Ammon's horn (tissue), 1 donor: ENCODE measurements at regions not wholly inside any gene's neighbourhood (a gene's known extent, or its start where the extent isn't known, plus 50 kb on each side); places are given as distances from the start of the nearest gene placed in this dataset.
"Not testable (repeated sequence)": the region's sequence is repeated elsewhere in the genome, so short reads cannot be mapped to it uniquely, and the experiment has no call there.

Experiments used
- DNase-seq: peaks from one replicate; pipeline ENCODE4 v3.0.0-alpha.2; 2016; ENCODE audit warnings: low spot score

GRCh38 chr20:53818457-53819177, 225.0 kb upstream of the ZNF217 start:
- no peak for DNase-seq

DNA sequence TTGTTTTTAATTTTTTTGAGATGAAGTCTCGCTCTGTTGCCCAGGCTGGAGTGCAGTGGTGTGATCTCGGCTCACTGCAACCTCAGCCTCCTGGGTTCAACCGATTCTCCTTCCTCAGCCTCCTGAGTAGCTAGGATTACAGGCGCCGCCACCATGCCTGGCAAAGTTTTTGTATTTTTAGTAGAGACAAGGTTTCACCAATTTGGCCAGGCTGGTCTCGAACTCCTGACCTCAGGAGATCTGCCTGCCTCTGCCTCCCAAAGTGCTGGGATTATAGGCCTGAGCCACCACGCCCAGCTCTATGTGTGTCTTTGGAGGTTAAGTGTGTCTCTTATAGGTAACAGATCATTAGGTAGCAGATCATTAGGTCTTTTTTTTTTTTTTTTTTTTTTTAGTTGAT, 223.9 kb upstream of the ZNF217 start:
- DNase-seq = not testable (repeated sequence)

DNA sequence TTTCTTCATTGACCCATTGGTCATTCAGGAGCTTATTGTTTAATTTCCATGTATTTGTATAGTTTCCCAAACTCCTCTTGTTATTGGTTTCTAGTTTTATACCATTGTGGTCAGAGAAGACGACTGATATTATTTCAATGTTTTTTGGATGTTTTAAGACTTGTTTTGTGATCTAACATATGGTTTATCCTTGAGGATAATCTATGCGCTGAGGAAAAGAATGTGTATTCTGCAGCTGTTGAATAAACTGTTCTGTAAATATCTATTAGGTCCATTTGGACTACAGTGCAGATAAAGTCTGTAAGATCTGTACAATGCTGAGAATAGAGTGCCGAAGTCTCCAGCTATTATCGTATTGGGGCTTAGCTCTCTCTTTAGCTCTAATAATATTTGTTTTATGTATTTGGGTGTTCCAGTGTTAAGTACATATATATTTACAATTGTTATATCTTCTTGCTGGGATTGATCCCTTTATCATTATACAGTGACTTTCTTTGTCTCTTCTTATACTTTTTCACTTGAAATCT, 223.3 kb upstream of the ZNF217 start:
- DNase-seq = no peak

DNA sequence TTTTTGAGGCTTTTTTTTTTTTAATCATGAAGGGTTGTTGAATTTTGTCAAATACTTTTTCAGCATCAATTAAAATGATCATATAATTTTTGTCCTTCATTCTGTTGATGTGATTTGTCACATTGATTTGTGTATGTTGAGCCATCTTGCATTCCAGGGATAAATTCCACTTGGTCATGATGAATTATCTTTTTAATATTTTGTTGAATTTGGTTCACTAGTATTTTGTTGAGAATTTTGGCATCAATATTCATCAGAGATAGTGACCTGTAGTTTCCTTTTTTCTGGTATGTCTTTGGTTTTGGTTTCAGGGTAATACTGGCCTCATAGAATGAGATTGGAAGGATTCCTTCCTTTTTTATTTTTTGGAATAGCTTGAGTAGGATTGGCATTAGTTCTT, 221.9 kb upstream of the ZNF217 start:
- DNase-seq = no peak

- no peak for DNase-seq
Observed at GRCh38 chr20:53814060-53814459, 220.4 kb upstream of the ZNF217 start.

DNA sequence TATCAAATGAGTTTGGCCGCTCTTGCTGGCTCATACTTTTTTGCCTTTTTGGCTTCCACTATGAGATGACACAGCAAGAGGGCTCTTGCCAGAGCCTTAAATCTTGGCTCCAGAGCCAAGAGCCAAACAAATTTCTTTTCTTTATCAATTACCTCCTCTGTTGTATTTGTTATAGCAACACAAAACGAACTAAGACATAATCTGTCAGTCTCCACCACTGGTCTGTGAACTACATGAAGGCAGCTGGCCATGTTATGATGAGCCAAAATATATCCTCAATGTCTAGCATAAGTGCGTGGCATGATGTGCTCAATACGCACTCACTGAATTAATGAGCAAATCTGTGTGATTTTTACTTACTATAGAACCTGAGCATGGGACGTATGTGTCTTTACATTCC, 220.0 kb upstream of the ZNF217 start:
- DNase-seq = no peak

DNA sequence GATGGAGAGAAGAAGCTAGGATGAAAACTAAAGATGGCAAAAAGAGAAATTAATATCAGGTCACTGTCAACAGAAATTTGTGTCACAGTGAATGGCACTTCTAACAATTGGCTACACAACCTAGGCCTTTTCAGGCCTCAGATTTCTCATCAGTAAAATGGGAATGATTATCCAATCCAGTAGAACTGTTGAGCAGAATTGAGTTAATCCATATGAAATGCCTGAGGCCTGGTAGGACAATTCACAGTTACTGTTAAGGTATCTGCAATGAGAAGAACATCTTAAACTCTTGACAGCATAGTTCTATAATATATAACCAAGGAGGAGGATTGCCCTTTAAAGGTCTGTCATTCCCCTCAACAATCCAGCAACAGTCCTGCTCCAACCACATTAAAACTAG, 217.9 kb upstream of the ZNF217 start:
- DNase-seq = no peak

DNA sequence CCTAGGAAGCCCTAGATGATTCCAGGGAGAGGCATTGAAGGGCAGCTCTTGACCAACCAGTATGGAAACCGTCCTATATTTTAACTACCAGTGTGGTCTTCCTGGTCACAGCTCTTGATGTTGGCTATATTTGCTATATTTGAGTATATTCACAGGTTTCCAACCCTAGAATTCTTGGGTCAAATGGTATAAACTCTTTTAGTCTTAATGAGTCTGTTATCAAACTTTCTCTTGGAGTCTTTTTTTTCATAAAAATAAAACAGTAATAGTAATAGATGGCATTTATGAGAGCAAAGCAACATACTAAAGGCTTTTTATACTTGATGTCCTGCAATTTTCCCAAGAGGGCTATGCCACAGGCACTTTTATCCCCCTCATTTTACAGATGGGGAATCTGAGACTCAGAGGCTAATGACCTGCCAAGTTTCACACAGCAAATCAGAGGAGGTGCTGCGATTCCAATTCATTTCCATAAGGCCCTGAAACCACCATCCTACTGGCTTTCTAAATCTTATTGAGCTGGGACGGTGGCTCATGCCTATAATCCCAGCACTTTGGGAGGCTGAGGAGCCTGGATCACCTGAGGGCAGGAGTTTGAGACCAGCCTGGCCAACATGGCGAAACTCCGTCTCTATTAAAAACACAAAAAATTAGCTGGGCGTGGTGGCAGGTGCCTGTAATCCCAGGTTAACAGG, 217.2 kb upstream of the ZNF217 start:
- DNase-seq = no peak

GRCh38 chr20:53809728-53810365, 216.2 kb upstream of the ZNF217 start:
- no peak for DNase-seq

DNA sequence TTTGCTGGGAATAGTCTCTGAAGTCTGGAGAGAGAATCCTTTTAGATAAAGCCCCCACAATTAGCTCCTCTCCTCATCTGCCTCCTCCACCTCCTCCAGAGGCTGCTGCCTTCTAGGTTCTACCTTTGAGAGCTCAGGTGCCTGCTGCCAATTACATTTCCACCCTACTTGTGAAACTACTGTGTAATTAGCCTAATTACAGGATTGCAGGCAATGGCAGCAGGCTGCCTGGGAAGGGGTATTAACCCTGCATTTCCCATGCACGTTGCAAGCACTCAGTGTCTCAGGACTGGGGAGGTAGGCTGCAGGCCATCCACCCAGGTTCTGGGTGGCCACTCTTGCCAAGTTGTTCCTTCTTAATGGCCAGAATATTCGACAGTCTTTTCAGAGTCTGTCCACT, 215.6 kb upstream of the ZNF217 start:
- no peak for DNase-seq

DNA sequence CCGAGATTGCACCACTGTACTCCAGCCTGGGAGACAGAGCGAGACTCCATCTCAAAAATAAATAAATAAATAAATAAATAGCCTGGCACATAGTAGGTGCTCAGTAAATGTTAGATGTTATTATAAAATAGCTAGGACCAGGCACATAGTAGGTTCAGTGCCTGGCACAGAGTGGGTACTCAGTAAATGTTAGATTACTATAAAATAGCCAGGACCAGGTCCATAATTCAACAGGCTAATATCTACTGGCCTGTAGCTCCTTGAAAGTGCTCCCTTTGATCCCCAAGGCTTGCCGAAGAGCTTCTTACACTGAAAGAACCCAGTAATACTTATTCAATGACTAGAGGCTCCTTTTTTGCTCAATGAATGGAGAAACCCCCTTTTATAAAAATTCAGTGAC, 215.1 kb upstream of the ZNF217 start:
- DNase-seq = no peak

GRCh38 chr20:53808302-53808701, 214.7 kb upstream of the ZNF217 start:
- DNase-seq = not testable (repeated sequence)

DNA sequence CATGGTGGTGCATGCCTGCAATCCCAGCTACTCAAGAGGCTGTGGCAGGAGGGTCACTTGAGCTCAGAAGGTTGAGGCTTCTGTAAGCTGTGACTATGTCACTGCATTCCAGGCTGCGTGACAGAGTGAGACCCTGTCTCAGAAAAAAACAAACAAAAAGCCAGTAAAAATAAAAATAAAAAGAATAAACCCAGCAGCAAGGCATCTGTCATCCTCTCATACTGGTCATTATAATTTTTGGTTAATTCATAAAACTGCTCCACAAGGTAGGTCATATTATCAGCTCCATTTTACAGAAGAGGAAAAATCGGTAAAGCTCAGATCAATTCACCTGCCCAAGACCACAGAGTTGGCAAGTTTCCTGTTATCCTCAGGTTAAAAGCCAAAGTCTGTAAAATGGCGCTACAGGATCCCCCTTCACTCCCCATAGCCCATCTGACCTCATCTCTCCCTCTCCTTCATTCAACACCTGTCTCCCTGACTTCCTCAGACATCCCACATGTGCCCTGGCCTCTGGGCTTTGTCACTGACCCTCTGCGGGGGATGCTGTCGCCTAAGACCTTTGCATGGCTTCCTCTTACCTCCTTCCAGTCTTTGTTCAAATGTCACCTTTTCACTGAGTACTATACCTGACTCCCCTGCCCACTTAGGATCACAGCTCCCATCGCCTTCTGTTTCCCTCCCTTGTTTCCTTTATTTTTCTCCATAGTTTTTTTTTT, 213.2 kb upstream of the ZNF217 start:
- no peak for DNase-seq

DNA sequence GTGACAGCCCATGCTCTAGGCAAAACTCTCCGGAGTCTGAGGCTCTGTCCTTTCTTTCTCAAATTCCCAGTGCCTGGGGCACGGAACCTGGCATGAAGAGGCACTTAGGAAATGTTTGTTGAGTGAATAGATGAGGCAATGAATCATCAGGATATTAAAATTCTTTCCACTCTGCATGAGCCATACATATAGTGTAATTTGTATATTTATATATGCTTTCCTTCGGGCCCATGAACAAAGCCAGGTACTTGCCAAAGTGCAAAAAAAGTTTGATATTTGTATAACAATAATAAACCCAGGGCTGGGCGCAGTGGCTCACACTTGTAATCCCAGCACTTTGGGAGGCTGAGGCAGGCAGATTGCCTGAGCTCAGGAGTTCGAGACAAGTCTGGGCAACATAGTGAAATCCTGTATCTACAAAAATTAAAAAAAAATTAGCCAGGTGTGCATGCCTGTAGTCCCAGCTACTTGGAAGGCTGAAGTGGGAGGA, 212.3 kb upstream of the ZNF217 start:
- DNase-seq = no peak

- no peak for DNase-seq
Observed at GRCh38 chr20:53804920-53805894, 211.6 kb upstream of the ZNF217 start.

DNA sequence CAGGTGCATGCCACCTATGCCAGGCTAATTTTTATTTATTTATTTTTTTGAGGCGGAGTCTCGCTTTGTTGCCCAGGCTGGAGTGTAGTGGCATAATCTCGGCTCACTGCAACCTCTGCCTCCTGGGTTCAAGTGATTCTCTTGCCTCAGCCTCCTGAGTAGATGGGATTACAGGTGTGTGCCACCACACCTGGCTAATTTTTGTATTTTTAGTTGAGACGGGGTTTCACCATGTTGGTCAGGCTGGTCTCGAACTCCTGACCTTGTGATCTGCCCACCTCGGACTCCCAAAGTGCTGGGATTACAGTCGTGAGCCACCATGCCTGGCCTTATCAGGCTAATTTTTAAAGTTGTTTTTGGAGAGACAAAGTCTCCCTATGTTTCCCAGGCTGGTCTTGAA, 210.7 kb upstream of the ZNF217 start:
- not testable (repeated sequence) for DNase-seq

GRCh38 chr20:53803492-53804155, 210.0 kb upstream of the ZNF217 start:
- no peak for DNase-seq

- DNase-seq = no peak
Observed at GRCh38 chr20:53801609-53802370, 208.2 kb upstream of the ZNF217 start.

DNA sequence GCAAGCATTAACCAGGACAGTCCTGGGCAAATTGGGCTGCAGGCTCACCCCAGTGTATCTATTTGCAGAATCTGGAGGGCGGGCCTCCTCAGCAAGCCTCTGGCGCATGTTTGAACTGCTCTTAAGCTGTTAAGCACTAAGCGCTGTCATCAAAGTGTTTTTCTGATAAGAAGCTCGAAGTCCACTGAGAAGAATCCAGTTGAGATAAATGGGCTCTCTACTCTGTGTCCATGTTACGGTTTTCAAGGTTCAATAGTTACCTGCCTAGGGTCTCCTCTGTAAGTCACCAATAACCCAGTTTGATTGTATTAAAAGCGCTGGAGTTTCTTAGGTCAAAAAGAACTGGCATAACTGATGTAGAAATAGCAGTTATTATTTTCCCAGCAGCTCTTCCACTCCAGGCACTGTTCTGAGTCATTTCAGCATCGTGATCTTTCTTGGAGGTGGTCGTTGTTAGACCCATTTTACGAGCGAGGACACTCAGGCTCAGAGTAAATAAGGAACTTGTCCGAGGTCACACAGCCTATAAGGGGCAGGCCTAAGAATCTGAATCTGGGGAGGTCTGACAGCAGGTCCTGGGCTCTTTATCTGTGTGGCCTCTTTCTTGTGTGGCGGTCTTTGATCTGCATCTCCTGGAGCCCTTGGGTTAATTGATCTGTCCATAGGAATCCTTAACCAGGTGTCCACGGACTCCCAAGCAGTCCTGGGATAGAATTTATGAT, 207.4 kb upstream of the ZNF217 start:
- DNase-seq = no peak
